ENCODE measurements at regions not wholly inside any gene's neighbourhood (a gene's known extent, or its start where the extent isn't known, plus 50 kb on each side); places are given as distances from the start of the nearest gene placed in this dataset.

GRCh38 chr2:65706411-65706810 lies 274.0 kb upstream of the SPRED2 start:
- H3K27ac ChIP-seq, result no peak overlapping the region

GRCh38 chr2:65701191-65701590 lies 268.8 kb upstream of the SPRED2 start:
- no peak overlapping the region for H3K27ac ChIP-seq
- no peak for TF ChIP-seq CTCF (conservative IDR thresholded peaks at IDR 0.05)

More at GRCh38 chr2:65706411-65706810, 274.0 kb upstream of the SPRED2 start:
- TF ChIP-seq ZFX (IDR thresholded peaks at IDR 0.05), result no peak
- TF ChIP-seq CTCF (conservative IDR thresholded peaks at IDR 0.05), result no peak

- no peak overlapping the region for H3K27ac ChIP-seq
- TF ChIP-seq CTCF (conservative IDR thresholded peaks at IDR 0.05) (no peak), ZFX (IDR thresholded peaks at IDR 0.05) (no peak)
These were observed 268.3 kb upstream of the SPRED2 start for GRCh38 chr2:65700720-65701119.

GRCh38 chr2:65700004-65700651 lies 267.7 kb upstream of the SPRED2 start:
- TF ChIP-seq ZFX (IDR thresholded peaks at IDR 0.05), result no peak
- no peak for TF ChIP-seq CTCF (conservative IDR thresholded peaks at IDR 0.05)
- H3K27ac ChIP-seq, result no peak overlapping the region

GRCh38 chr2:65691816-65692215 lies 259.4 kb upstream of the SPRED2 start:
- no peak for TF ChIP-seq CTCF (conservative IDR thresholded peaks at IDR 0.05)
- TF ChIP-seq ZFX (IDR thresholded peaks at IDR 0.05), result no peak
- H3K27ac ChIP-seq, result no peak overlapping the region

GRCh38 chr2:65688141-65688886 lies 255.9 kb upstream of the SPRED2 start:
- no peak for TF ChIP-seq CTCF (conservative IDR thresholded peaks at IDR 0.05)
- H3K27ac ChIP-seq, result no peak overlapping the region

- TF ChIP-seq CTCF (conservative IDR thresholded peaks at IDR 0.05), result no peak
- TF ChIP-seq ZFX (IDR thresholded peaks at IDR 0.05), result no peak
- no peak overlapping the region for H3K27ac ChIP-seq
These were observed 255.2 kb upstream of the SPRED2 start for GRCh38 chr2:65687614-65688013.

Measured in C4-2B (cell line).